GM12892 (cell line): ENCODE measurements at regions not wholly inside any gene's neighbourhood (a gene's known extent, or its start where the extent isn't known, plus 50 kb on each side); places are given as distances from the start of the nearest gene placed in this dataset.

ENCODE experiments used
- POLR2A ChIP-seq: IDR thresholded peaks from 2 replicates; pipeline ENCODE4 v1.6.1; 2011; ENCODE audit warnings: low read depth, low read length, control low read depth
- POLR2AphosphoS5 ChIP-seq: IDR thresholded peaks from 2 replicates; pipeline ENCODE4 v1.6.1; 2011; ENCODE audit warnings: low read depth, low read length, control low read depth
- TAF1 ChIP-seq: IDR thresholded peaks from 2 replicates; pipeline ENCODE4 v1.6.1; 2011; ENCODE audit warnings: low read depth, mild to moderate bottlenecking, control low read depth, low read length, borderline replicate concordance

DNA sequence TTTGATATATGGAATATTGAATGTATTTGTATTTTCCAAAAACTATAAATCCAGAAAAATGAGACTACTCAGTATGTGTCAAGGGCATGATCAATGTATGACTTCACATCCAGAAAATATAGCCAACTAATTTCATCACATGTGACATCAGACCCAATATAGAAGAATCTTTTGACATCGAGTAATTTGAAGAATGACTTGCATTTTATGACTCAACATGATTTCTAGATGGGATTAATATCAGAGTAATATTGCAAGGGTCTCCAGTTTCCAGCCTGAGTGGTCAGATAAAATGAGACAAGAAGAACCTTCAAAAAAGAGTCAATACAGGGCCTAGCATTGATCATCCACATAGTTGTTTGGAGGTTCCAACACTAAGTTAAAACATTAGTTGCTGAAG, 467.5 kb upstream of the PAPPA start:
- TF ChIP-seq POLR2A: no peak
- no peak for TF ChIP-seq POLR2AphosphoS5
- TF ChIP-seq TAF1: no peak
